ENCODE measurements at regions not wholly inside any gene's neighbourhood (a gene's known extent, or its start where the extent isn't known, plus 50 kb on each side); places are given as distances from the start of the nearest gene placed in this dataset.

GRCh38 chr2:153077311-153077710 is 358.9 kb downstream of the ARL6IP6 start:
- TF ChIP-seq ZNF280D (CRISPR knock-in tag; IDR thresholded peaks at IDR 0.05) = no peak
- TF ChIP-seq POLR2A (IDR thresholded peaks at IDR 0.05; ENCODE audit: insufficient read depth in 1 of 2, low read depth in 2 of 2, low read length in 2 of 2) = no peak
- TF ChIP-seq EP300 (IDR thresholded peaks at IDR 0.05; ENCODE audit: low read depth in 2 of 2, low read length in 2 of 2) = no peak
- TF ChIP-seq EP300 (CRISPR knock-in tag; IDR thresholded peaks at IDR 0.05; ENCODE audit: borderline replicate concordance) = no peak
- TF ChIP-seq SNRNP70 (IDR thresholded peaks at IDR 0.05; ENCODE audit: low read depth, low read length) = no peak
- no peak for TF ChIP-seq ZNF513 (CRISPR knock-in tag; conservative IDR thresholded peaks at IDR 0.05)
- TF ChIP-seq SMAD3 (CRISPR knock-in tag; IDR thresholded peaks at IDR 0.05) = no peak
- TF ChIP-seq ELF3 (CRISPR knock-in tag; IDR thresholded peaks at IDR 0.05) = no peak
- TF ChIP-seq POLR2AphosphoS5 (IDR thresholded peaks at IDR 0.05; ENCODE audit: low read depth, low read length) = no peak
- TF ChIP-seq NR2F1 (CRISPR knock-in tag; IDR thresholded peaks at IDR 0.05) = no peak
- TF ChIP-seq ZNF672 (CRISPR knock-in tag; IDR thresholded peaks at IDR 0.05) = no peak

Data from HepG2 (cell line).